Activated CD4-positive, alpha-beta memory T cell treated with anti-CD3 and anti-CD28 coated beads, Interleukin-2, amount 10 ng/mL, durations not matched to agents 7 days and 5 days (primary cell): ENCODE measurements at regions not wholly inside any gene's neighbourhood (a gene's known extent, or its start where the extent isn't known, plus 50 kb on each side); places are given as distances from the start of the nearest gene placed in this dataset.

ENCODE experiments used
- CTCF ChIA-PET: fragments of 350-600 bp; sonication (Branson Sonifier 250); formaldehyde crosslinking; loops from one replicate; lab custom pipeline; 2021; ENCODE audit warnings: antibody characterized with exemption, inconsistent platforms; lab: Charles Lee
- POLR2A ChIA-PET: fragments of 350-600 bp; sonication (Branson Sonifier 250); formaldehyde crosslinking; loops from one replicate; lab custom pipeline; 2021; ENCODE audit warnings: antibody characterized with exemption; lab: Charles Lee
- DNase-seq: peaks from one replicate; pipeline ENCODE4 v3.0.0-alpha.2; 2020
- H3K27ac Mint-ChIP-seq: one replicate; pipeline ENCODE4 v1.8.0; 2021; ENCODE audit warnings: mild to moderate bottlenecking, mixed read lengths
- H3K27me3 Mint-ChIP-seq: one replicate; pipeline ENCODE4 v1.8.0; 2021; ENCODE audit warnings: mixed read lengths
- H3K36me3 Mint-ChIP-seq: one replicate; pipeline ENCODE4 v1.8.0; 2021; ENCODE audit warnings: low read depth, mixed read lengths
- H3K4me1 Mint-ChIP-seq: one replicate; pipeline ENCODE4 v1.8.0; 2021; ENCODE audit warnings: mixed read lengths
- H3K4me3 Mint-ChIP-seq: one replicate; pipeline ENCODE4 v1.8.0; 2021; ENCODE audit warnings: mild to moderate bottlenecking, mixed read lengths
- H3K9me3 Mint-ChIP-seq: one replicate; pipeline ENCODE4 v1.8.0; 2021; ENCODE audit warnings: mixed read lengths

- POLR2A ChIA-PET: no interaction called here
- Mint-ChIP-seq H3K4me3 (no peak overlapping the region), H3K9me3 (peaks cover 28% of the 10 kb centered on the region), H3K4me1 (no peaks in the 10 kb centered on the region), H3K27me3 (no peaks in the 10 kb centered on the region), H3K36me3 (no peaks in the 10 kb centered on the region), H3K27ac (no peak overlapping the region)
- no peak for DNase-seq
- CTCF ChIA-PET: no interaction called here
Observed at GRCh38 chr15:46815765-46816164, 901.5 kb upstream of the SEMA6D start.

- ChIA-PET CTCF (interaction anchor here (0.6 kb wide), 1 partner anchor 604 kb away, joined by 3 read pairs; no protein-coding TSS in a partner anchor), POLR2A (no interaction called here)
- no peaks in the 10 kb centered on the region for H3K27me3 Mint-ChIP-seq
- H3K27ac Mint-ChIP-seq: no peak overlapping the region
- H3K36me3 Mint-ChIP-seq: no peaks in the 10 kb centered on the region
- no peaks in the 10 kb centered on the region for H3K4me1 Mint-ChIP-seq
- no peak overlapping the region for H3K4me3 Mint-ChIP-seq
- peaks cover 15% of the 10 kb centered on the region for H3K9me3 Mint-ChIP-seq
- DNase-seq: no peak
Observed at GRCh38 chr15:46848704-46849103, 868.6 kb upstream of the SEMA6D start.

- H3K9me3 Mint-ChIP-seq: peaks cover 16% of the 10 kb centered on the region
- H3K4me1 Mint-ChIP-seq: no peaks in the 10 kb centered on the region
- H3K36me3 Mint-ChIP-seq: no peaks in the 10 kb centered on the region
- no peaks in the 10 kb centered on the region for H3K27me3 Mint-ChIP-seq
- no peak for DNase-seq
- ChIA-PET CTCF (no interaction called here), POLR2A (no interaction called here)
- H3K4me3 Mint-ChIP-seq: no peak overlapping the region
- H3K27ac Mint-ChIP-seq: no peak overlapping the region
Observed at GRCh38 chr15:46853600-46853999, 863.7 kb upstream of the SEMA6D start.

GRCh38 chr15:46854564-46854963 is 862.7 kb upstream of the SEMA6D start:
- H3K9me3 Mint-ChIP-seq: peaks cover 14% of the 10 kb centered on the region
- H3K4me3 Mint-ChIP-seq: no peak overlapping the region
- DNase-seq: no peak
- no peaks in the 10 kb centered on the region for H3K27me3 Mint-ChIP-seq
- H3K4me1 Mint-ChIP-seq: no peaks in the 10 kb centered on the region
- ChIA-PET POLR2A (no interaction called here), CTCF (no interaction called here)
- H3K36me3 Mint-ChIP-seq: no peaks in the 10 kb centered on the region
- H3K27ac Mint-ChIP-seq: no peak overlapping the region

- peaks cover 10% of the 10 kb centered on the region for H3K9me3 Mint-ChIP-seq
- H3K36me3 Mint-ChIP-seq: no peaks in the 10 kb centered on the region
- CTCF ChIA-PET: no interaction called here
- H3K4me1 Mint-ChIP-seq: no peaks in the 10 kb centered on the region
- H3K27me3 Mint-ChIP-seq: no peaks in the 10 kb centered on the region
- H3K27ac Mint-ChIP-seq: no peak overlapping the region
- POLR2A ChIA-PET: no interaction called here
- no peak for DNase-seq
- H3K4me3 Mint-ChIP-seq: no peak overlapping the region
Observed at GRCh38 chr15:46855388-46855787, 861.9 kb upstream of the SEMA6D start.

- no peak for DNase-seq
- H3K27ac Mint-ChIP-seq: no peak overlapping the region
- H3K27me3 Mint-ChIP-seq: no peaks in the 10 kb centered on the region
- peaks cover 10% of the 10 kb centered on the region for H3K9me3 Mint-ChIP-seq
- no peaks in the 10 kb centered on the region for H3K36me3 Mint-ChIP-seq
- ChIA-PET POLR2A (no interaction called here), CTCF (no interaction called here)
- no peaks in the 10 kb centered on the region for H3K4me1 Mint-ChIP-seq
- no peak overlapping the region for H3K4me3 Mint-ChIP-seq
Observed at GRCh38 chr15:46856839-46857502, 860.3 kb upstream of the SEMA6D start.

GRCh38 chr15:46858150-46858549 is 859.2 kb upstream of the SEMA6D start:
- Mint-ChIP-seq H3K36me3 (no peaks in the 10 kb centered on the region), H3K27me3 (no peaks in the 10 kb centered on the region), H3K9me3 (peaks cover 13% of the 10 kb centered on the region), H3K4me1 (no peaks in the 10 kb centered on the region), H3K4me3 (no peak overlapping the region), H3K27ac (no peak overlapping the region)
- ChIA-PET POLR2A (no interaction called here), CTCF (no interaction called here)
- DNase-seq: no peak

- CTCF ChIA-PET: no interaction called here
- POLR2A ChIA-PET: no interaction called here
- Mint-ChIP-seq H3K36me3 (no peaks in the 10 kb centered on the region), H3K9me3 (peaks cover 9% of the 10 kb centered on the region), H3K4me3 (no peak overlapping the region), H3K4me1 (no peaks in the 10 kb centered on the region), H3K27ac (no peak overlapping the region), H3K27me3 (no peaks in the 10 kb centered on the region)
- DNase-seq: no peak
Observed at GRCh38 chr15:46861796-46862195, 855.5 kb upstream of the SEMA6D start.

GRCh38 chr15:46865155-46865554 is 852.1 kb upstream of the SEMA6D start:
- ChIA-PET CTCF (no interaction called here), POLR2A (no interaction called here)
- no peaks in the 10 kb centered on the region for H3K4me1 Mint-ChIP-seq
- no peak overlapping the region for H3K4me3 Mint-ChIP-seq
- peaks cover 6% of the 10 kb centered on the region for H3K9me3 Mint-ChIP-seq
- H3K27me3 Mint-ChIP-seq: no peaks in the 10 kb centered on the region
- H3K27ac Mint-ChIP-seq: no peak overlapping the region
- no peaks in the 10 kb centered on the region for H3K36me3 Mint-ChIP-seq
- DNase-seq: no peak

- Mint-ChIP-seq H3K4me3 (no peak overlapping the region), H3K27ac (no peak overlapping the region), H3K9me3 (no peaks in the 10 kb centered on the region), H3K27me3 (no peaks in the 10 kb centered on the region), H3K4me1 (no peaks in the 10 kb centered on the region), H3K36me3 (no peaks in the 10 kb centered on the region)
- POLR2A ChIA-PET: no interaction called here
- CTCF ChIA-PET: no interaction called here
- DNase-seq: no peak
Observed at GRCh38 chr15:46872286-46872980, 844.9 kb upstream of the SEMA6D start.

- H3K27me3 Mint-ChIP-seq: no peaks in the 10 kb centered on the region
- DNase-seq: no peak
- ChIA-PET POLR2A (no interaction called here), CTCF (no interaction called here)
- H3K9me3 Mint-ChIP-seq: no peaks in the 10 kb centered on the region
- H3K4me3 Mint-ChIP-seq: no peak overlapping the region
- H3K36me3 Mint-ChIP-seq: no peaks in the 10 kb centered on the region
- no peak overlapping the region for H3K27ac Mint-ChIP-seq
- H3K4me1 Mint-ChIP-seq: no peaks in the 10 kb centered on the region
Observed at GRCh38 chr15:46872981-46873330, 844.3 kb upstream of the SEMA6D start.

- CTCF ChIA-PET: no interaction called here
- H3K36me3 Mint-ChIP-seq: no peaks in the 10 kb centered on the region
- POLR2A ChIA-PET: no interaction called here
- no peaks in the 10 kb centered on the region for H3K27me3 Mint-ChIP-seq
- H3K9me3 Mint-ChIP-seq: peaks cover 5% of the 10 kb centered on the region
- no peaks in the 10 kb centered on the region for H3K4me1 Mint-ChIP-seq
- DNase-seq: no peak
- no peak overlapping the region for H3K4me3 Mint-ChIP-seq
- H3K27ac Mint-ChIP-seq: no peak overlapping the region
Observed at GRCh38 chr15:46879032-46879770, 838.1 kb upstream of the SEMA6D start.

GRCh38 chr15:46880791-46881190 is 836.5 kb upstream of the SEMA6D start:
- H3K27me3 Mint-ChIP-seq: no peaks in the 10 kb centered on the region
- no peak for DNase-seq
- CTCF ChIA-PET: interaction anchor here (0.6 kb wide), 1 partner anchor 14 kb away, joined by 3 read pairs; no protein-coding TSS in a partner anchor
- H3K9me3 Mint-ChIP-seq: peaks cover 5% of the 10 kb centered on the region
- H3K4me3 Mint-ChIP-seq: no peak overlapping the region
- H3K27ac Mint-ChIP-seq: no peak overlapping the region
- no peaks in the 10 kb centered on the region for H3K36me3 Mint-ChIP-seq
- POLR2A ChIA-PET: no interaction called here
- no peaks in the 10 kb centered on the region for H3K4me1 Mint-ChIP-seq
